ENCODE measurements at regions not wholly inside any gene's neighbourhood (a gene's known extent, or its start where the extent isn't known, plus 50 kb on each side); places are given as distances from the start of the nearest gene placed in this dataset.

DNA sequence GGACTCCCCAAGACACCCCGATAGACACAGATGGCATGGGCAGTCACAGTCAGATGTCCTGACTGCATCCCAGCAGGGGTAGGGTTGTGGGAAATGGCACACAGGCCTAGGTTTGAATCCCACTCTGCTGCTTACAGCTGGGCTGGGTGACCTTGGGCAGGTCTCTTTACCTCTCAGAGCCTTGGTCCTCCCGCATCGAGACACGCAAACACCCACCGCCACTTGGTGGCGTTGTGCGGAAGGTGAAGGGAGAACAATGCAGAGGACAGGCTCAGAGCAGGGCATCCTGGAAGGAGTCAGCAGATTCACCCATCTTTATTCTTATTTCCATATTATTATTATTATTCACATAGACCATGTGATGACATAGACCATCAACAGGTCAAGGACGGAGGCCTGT is 140.5 kb downstream of the MIAT start:
- ATAC-seq (ENCODE audit: poor library complexity), result no peak
- DNase-seq, result no peak
- intact Hi-C loops (cut with DNase I), result no loop called here

DNA sequence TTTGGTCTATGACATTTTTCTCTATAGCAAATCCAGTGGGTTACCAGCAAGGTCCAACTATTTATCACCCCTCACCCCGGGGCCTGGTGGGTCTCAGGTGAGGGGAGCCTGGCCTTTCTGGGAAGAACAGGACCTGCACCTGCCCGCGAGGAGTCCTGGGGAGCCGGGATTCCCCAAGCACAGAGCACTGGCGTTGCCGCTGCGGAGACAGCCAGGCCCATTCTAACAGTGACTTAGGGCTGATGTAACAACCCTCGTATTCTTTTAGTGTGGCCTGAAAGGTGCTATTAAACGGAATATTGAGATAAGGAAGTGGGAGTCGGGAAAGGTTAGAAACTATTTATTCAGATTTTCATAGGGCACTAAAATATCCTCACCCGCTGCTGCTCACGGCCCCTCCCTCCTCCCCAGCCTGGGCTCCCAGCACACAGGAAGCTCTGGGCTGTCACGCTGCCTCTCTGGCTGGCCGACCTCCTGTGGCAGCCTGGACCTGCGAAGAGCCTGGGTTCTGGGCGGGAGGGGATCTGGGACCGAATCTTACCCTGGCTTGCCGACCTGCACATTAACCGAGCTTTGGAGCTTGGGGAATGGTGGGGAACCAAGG is 141.2 kb downstream of the MIAT start:
- DNase-seq (no peak), ATAC-seq (ENCODE audit: poor library complexity) (no peak)
- intact Hi-C loops (cut with DNase I), result no loop called here

DNA sequence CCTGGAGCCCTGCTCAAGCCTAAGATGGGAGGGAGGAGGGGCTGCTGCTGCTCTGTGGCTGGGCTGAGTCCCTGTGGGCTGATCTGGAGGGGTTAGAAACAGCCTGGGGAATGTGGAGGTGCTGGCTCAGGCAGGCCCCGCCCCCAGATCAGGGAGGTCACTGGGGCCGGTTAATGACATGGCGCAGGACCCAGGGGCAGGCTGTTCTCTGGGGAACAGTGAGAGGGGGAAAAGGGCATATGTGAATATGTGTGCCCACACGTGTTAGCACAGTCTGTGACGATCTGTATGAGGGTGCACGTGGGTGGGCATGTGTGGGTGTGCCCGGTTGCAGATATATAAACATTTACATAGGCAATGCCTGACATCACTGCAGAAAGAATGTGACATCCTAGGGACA is 143.5 kb downstream of the MIAT start:
- ATAC-seq (ENCODE audit: poor library complexity) (no peak), DNase-seq (no peak)
- intact Hi-C loops (cut with DNase I), result no loop called here

DNA sequence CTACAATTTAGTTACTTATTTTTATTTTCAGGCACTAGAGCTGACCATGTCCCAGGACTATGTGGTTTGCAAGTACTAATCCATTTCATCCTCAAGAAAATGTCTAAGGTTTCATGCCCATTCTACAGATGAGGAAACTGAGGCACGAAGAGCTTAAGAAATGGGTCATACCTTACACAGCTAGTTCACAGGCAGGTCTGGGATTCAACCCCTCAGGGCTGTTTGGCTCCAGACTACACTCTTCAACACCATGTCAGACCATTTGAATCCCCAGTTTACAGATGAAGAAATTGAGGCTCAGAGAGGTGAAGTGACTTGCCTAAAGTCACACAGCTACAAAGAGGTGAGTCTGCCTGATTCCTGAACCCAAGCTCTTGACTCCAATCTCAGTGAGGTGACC is 144.1 kb downstream of the MIAT start:
- ATAC-seq (ENCODE audit: poor library complexity), result no peak
- intact Hi-C loops (cut with DNase I), result no loop called here
- no peak for DNase-seq

DNA sequence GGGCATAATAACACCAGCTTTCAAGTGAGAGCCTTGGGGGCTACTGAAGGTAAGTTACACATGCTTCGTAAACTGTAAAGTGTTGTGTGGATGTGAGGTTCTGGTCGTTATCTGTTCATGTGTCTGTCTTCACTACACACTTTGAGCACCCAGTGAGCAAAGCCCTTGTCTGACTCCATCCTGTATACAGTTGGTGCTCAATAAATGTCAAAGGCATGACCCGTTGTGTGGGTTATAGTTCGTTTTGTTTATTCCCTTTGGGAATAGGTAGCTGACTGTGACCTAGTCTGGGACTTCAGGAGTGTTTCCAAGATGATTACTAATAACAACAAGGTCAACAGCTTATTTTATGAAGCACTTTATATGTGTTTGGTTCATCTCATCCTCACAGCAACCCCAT is 146.9 kb downstream of the MIAT start:
- DNase-seq (no peak), ATAC-seq (ENCODE audit: poor library complexity) (no peak)
- intact Hi-C loops (cut with DNase I), result no loop called here

DNA sequence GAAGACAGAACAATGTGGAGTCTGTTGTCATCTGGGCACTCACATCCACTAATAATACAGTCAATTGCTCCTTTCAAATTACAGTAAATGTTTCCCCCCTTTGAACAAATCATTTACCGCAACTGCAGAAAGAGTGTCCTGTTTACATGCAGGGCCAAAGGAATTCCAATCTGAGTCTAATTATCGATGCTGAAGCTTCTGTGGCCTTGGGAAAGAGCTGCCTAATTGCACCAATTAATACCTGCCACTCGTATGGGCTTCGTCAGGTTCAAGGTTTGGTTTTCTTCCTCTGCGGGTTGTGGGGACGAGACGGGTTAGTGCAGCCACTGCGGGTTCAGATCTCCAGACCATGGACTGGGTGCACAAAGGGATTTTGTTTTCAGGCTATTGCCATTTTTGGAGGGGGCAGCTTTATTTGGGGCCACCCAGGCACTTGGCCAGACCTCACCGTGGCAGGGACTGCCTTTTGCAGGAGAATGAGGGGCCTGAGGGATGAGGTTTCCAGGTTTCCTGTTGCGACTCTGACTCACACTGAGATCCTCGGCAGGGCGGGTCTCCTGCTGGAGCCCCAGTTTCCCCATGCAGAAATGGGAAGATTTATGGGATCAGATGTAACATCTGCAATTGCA is 147.6 kb downstream of the MIAT start:
- intact Hi-C loops (cut with DNase I), result no loop called here
- DNase-seq (no peak), ATAC-seq (ENCODE audit: poor library complexity) (no peak)

DNA sequence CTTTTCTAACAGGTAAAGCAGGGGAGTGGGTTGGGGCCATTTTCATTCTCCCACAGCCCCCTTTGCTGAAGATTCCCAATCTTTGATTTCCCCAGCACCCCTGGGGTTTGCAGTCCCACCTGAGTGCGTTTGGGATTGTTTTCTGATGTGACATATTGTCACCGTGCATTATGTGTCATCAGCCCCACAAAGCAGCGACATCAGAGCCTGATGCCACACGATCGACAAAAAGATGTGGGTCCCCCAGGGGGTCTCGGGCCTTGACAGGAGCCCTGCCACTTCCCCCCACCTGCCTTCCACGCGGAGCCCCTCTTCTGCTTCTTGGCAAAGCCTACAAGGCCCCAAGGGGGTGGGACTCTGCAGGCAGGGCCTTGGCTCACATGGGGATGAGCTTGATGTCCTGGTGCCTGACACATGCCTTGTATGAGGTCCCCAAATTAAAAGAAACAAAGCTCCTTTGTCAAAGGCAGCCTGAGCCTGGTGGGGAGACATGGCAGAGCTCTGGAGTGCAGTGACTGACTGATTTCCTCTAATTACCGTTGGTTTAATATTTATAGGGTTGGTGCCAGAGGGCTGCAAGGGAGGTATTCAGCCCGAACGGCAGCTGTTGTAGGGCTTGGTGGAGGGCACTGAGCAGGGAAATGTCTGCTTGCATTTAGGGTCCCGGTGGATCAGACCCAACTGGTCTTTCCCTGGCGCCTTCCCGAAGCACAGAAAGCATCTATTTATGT is 149.2 kb downstream of the MIAT start:
- intact Hi-C loops (cut with DNase I), result no loop called here
- no peak for ATAC-seq (ENCODE audit: poor library complexity)
- DNase-seq, result no peak

DNA sequence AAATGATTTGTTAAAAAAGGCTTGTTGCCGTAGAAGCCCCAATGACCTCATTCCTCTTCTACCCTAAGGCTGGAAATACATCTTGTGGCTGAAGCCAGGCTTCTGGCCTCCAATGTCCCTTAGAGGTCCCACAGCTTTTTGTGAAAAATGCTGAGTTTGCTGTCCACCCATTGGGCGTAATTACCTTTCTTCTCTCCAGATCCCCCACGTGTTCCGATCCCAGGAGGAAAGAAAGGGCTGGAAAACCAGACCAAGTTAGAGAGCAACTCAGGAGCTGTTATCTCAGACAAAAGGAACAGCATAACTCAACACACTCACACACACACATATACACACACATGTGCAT is 154.2 kb downstream of the MIAT start:
- DNase-seq, result no peak
- ATAC-seq (ENCODE audit: poor library complexity), result peak; percentile 51
- intact Hi-C loops (cut with DNase I), result no loop called here

DNA sequence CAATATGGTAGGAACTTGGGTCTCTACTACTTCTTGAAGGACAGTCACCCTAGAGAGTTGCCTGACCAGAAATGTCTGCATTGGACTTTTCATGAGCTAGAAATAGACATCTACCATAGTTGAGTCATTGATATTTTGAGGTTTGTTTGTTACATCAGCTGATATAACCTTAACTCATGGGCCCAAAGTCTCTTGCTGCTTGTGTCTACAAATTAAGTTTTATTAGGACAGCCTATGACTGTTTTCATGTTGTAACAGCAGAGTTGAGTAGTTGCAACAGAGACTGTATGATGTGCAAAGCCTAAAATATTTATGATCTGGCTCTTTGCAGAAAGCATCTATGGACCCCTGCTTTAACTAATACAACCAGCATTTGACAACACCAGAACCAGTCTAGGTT is 155.3 kb downstream of the MIAT start:
- no peak for DNase-seq
- intact Hi-C loops (cut with DNase I), result no loop called here

DNA sequence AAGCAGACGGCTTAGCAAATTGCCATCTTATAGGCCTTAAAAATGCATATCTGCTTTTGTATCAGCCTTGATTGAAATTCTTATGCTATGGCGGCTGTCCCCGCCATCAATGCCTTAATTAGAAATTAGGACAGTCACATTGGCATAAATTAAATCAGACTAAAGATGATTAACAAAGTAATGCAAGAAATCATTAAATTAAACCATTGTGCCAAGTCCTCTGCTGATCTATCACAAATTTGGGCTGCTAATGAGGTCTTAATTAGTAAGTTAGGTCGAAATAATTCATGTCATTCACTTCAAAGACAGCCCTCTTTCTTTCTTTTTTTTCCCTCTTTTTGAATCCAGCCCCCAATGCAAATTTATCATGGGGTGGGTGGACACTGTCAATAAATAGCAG is 159.3 kb downstream of the MIAT start:
- ATAC-seq (ENCODE audit: poor library complexity), result no peak
- intact Hi-C loops (cut with DNase I), result no loop called here
- no peak for DNase-seq

More for the DNA sequence above, 155.3 kb downstream of the MIAT start:
- no peak for ATAC-seq (ENCODE audit: poor library complexity)

DNA sequence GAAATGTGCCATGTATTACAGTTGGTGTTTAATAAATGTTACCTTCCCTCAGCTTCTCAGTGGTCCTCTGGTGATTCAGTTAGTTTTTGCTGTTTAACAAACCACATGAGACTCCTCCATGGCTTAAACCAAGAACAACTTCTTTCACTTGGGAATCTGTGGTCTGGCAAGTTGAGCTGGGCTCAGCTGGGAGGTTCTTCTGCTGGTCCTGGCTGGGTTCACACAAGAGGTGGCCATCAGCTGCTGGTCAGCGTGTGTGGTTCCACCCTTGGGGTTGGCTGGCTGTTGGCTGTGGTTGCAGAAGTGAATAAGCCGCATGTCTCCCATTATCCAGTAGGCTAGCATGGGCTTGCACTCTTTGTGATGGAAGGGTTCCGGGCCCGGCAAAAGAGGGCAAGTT is 160.5 kb downstream of the MIAT start:
- no peak for ATAC-seq (ENCODE audit: poor library complexity)
- intact Hi-C loops (cut with DNase I), result no loop called here

DNA sequence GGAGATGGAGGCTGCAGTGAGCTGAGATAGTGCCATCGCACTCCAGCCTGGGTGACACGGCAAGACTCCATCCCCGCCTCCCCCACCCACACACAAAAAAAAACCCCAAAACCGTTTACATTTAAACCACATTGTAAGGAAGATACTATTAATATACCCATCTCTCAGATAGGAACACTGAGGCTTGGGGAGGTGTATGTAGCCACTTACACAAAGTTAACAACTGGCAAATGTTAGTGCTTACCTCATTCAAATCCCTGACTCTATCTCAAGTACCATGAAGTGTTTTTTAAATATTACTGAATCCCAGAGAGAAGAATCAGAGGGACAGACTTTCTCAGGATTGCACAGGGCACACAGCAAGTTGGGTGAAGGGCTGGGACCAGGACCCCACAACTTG is 164.5 kb downstream of the MIAT start:
- DNase-seq (no peak), ATAC-seq (ENCODE audit: poor library complexity) (no peak)
- intact Hi-C loops (cut with DNase I), result no loop called here

More for the DNA sequence above, 160.5 kb downstream of the MIAT start:
- DNase-seq, result no peak

DNA sequence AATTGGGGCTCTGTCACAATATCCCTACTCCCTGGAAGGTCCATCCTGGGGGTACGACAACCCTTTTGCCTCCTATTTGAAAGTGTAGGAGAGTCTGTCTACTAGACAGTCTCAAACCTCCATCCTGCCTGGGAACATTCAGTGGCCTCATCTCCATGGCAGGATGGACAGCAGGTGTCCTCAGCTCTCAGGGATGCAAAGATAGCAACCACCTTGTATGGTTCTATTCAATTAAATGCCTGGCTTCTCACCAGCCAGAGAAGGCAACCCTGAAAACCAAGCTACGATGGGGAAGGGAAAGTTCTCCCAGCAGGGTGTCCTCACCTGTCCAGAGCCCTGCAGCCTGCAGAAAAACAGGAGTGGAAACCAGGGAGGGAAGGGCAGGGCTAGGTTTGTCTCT is 164.9 kb downstream of the MIAT start:
- no peak for ATAC-seq (ENCODE audit: poor library complexity)
- intact Hi-C loops (cut with DNase I), result no loop called here
- DNase-seq, result no peak

DNA sequence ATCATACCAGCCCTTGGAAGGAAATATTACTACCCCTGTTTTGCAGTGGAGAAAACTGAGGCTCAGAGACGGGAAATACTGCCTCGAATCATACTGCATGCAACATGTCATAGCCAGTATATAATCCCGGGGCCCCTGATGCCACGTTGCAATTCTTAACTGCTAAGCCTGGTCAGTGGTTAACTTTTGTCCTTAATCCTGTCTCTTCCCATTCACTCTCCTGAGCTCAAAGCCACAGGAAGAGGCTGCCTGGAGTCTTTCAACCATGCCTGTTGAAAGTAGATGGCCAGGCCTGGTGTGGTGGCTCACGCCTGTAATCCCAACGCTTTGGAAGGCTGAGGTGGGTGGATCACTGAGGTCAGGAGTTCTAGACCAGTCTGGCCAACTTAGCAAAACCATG is 166.6 kb downstream of the MIAT start:
- intact Hi-C loops (cut with DNase I), result no loop called here
- DNase-seq (no peak), ATAC-seq (ENCODE audit: poor library complexity) (no peak)

DNA sequence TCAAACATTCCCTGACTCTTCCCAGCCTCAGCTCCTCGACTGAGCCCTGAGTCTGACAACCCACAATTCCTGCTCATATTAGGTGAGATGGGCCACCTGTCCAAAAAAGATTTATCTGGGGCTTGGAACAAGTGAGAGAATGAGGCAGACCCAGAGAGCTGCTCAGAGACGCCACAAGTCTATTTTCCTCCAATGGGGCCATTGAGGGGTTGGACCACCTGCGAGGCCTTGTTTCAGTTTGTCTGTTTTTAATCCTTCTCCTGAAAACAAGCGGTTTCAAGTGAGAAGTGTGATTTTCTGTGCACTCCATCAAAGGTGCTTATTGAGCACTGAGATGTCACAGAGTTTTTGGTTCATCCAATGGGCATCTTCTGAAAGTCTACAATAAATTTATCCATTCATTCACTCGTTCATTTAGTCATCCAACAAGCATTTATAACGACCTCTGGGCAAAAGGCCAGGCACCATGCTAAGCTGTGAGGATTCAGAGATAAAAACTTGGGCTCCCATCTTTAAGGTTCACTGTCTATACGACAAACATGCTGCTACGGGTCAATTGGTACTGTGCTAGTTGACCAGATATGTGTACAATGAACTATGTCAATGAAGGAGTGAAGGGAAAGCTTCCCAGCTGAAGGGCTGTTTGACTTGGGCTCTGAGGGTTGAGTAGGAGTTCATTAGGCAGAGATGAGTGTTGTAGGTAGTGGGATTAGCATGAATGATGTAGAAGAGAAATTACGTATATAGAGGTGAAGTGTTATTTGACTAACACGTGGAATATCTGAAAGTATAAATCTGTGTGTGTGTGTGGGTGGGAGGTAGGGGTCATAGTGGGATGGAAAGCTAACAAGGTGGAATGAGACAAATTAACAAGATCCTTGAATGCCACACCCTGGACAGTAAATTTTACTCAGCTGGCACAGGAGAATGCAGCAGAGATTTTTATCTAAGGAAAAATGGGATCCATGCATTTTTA is 168.9 kb downstream of the MIAT start:
- no peak for ATAC-seq (ENCODE audit: poor library complexity)
- intact Hi-C loops (cut with DNase I), result no loop called here
- no peak for DNase-seq

DNA sequence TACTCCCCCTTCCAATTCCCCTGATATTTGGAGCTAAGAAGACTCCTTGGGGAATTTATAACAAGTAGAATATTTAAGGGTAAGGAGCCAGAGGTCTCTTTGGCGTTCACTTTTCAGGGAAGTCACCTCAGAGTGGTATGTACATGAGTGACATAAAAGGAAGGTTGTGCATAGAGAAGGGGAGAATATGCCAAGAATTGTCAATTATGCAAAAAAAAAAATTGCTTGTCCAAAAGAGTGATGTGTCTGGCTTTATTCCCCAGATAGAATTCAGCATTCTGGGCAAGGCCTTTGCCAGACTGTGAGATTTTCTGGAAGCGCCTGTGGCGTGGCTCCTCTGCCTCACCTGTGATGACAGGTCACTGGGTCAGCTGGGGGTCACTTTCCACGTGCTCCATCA is 170.2 kb downstream of the MIAT start:
- ATAC-seq (ENCODE audit: poor library complexity) (no peak), DNase-seq (no peak)
- intact Hi-C loops (cut with DNase I), result no loop called here

DNA sequence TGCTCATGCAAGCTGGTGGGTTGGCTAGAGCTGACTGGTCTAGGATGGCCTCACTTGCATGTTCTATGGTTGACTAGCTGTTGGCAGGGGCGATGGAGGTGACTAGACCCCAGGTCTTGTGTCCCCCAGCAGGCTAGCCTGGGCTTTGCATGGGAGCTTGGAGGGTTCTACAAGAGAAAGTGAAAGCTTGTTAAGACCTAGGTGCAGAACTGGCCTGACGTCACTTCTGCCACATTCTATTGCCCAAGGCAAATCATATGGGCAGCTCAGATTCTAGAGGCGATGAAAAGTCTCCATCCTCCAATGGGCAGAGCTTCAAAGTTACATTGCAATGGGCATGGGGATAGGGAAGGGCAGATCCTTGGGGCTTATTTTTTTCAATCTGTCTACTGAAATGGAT is 170.9 kb downstream of the MIAT start:
- no peak for ATAC-seq (ENCODE audit: poor library complexity)
- intact Hi-C loops (cut with DNase I), result no loop called here
- no peak for DNase-seq

DNA sequence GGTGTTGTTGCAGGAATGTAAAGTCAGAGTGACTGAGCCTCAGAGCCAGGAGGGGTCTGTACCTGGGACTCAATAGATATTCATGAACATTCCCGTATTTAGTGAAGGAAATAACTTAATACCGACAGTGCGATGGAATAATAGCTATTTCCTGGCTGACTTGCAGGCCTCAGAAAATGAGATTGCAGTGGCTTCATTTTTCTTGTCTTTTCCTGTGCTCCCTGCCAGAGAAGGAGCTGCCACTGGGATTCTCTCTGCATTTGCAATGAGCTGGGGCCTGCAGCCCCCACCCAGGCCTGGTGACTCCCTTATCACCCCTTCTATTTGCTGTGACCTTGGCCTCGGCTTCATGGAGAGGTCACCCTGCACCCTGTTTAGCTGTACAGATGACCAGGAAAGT is 173.4 kb downstream of the MIAT start:
- intact Hi-C loops (cut with DNase I), result no loop called here
- DNase-seq, result no peak
- ATAC-seq (ENCODE audit: poor library complexity), result no peak

DNA sequence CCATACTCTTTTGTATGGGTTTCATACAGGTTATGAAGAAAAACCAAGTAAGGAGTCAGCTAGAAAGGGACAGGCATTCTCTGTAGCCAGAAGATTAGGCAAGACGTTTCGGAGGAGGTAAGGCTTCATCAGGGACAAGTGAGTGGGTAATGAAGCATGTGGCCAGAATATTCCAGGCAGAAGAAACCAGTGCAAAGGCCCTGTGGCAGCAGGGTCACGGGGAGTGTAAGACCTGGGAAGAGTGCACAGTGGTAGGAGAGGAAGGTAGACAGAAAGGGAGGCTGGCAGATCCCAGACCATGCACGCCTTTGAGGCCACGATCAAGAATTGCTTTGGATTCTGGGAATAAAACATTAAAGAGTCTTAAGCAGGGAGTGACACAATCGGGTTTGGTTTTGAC is 177.6 kb downstream of the MIAT start:
- no peak for DNase-seq
- intact Hi-C loops (cut with DNase I), result no loop called here
- no peak for ATAC-seq (ENCODE audit: poor library complexity)

Data from Right ventricle myocardium superior (tissue), 1 donor.